C4-2B (cell line): ENCODE measurements at regions not wholly inside any gene's neighbourhood (a gene's known extent, or its start where the extent isn't known, plus 50 kb on each side); places are given as distances from the start of the nearest gene placed in this dataset.

Experiments
- H3K27ac ChIP-seq: fragments of 450-650 bp; 2 replicates; pipeline ENCODE4 v1.5.1; 2017
- ZFX ChIP-seq: fragments of 450-650 bp; IDR thresholded peaks from 2 replicates; pipeline ENCODE4 v1.6.1; 2017
- TF ChIP-seq, protein P1 (sequence below): fragments of 450-650 bp; conservative IDR thresholded peaks from 2 replicates; pipeline ENCODE4 v1.5.1; 2017; ENCODE audit warnings: mild to moderate bottlenecking

- TF ChIP-seq, protein P1, sequence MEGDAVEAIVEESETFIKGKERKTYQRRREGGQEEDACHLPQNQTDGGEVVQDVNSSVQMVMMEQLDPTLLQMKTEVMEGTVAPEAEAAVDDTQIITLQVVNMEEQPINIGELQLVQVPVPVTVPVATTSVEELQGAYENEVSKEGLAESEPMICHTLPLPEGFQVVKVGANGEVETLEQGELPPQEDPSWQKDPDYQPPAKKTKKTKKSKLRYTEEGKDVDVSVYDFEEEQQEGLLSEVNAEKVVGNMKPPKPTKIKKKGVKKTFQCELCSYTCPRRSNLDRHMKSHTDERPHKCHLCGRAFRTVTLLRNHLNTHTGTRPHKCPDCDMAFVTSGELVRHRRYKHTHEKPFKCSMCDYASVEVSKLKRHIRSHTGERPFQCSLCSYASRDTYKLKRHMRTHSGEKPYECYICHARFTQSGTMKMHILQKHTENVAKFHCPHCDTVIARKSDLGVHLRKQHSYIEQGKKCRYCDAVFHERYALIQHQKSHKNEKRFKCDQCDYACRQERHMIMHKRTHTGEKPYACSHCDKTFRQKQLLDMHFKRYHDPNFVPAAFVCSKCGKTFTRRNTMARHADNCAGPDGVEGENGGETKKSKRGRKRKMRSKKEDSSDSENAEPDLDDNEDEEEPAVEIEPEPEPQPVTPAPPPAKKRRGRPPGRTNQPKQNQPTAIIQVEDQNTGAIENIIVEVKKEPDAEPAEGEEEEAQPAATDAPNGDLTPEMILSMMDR, result no peak
- TF ChIP-seq ZFX, result no peak
- no peak overlapping the region for H3K27ac ChIP-seq
Measured at GRCh38 chr18:41504316-41504715, 450.7 kb upstream of the PIK3C3 start.

DNA sequence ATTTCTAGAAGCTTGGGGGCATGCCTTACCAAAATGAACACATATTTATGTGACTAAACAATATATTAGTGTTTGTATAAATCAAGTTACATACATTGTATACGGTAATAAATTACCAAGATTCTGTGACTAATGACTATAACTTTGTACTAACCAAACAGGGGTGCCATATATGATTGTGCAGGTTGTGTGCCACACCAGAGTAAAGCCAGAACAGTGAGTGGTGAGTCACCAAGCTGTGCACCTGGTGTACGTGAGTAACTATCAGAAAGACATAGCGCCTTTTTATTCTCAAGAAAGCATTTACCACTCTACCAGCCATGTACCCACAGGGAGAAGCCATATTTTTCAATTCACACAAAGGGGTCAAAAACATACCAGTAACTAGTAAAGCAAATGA is 453.2 kb upstream of the PIK3C3 start:
- no peak overlapping the region for H3K27ac ChIP-seq
- TF ChIP-seq, protein P1, result no peak
- TF ChIP-seq ZFX, result no peak

- TF ChIP-seq, protein P1, result no peak
- no peak for TF ChIP-seq ZFX
- H3K27ac ChIP-seq, result no peak overlapping the region
Measured at GRCh38 chr18:41499345-41499744, 455.7 kb upstream of the PIK3C3 start.

DNA sequence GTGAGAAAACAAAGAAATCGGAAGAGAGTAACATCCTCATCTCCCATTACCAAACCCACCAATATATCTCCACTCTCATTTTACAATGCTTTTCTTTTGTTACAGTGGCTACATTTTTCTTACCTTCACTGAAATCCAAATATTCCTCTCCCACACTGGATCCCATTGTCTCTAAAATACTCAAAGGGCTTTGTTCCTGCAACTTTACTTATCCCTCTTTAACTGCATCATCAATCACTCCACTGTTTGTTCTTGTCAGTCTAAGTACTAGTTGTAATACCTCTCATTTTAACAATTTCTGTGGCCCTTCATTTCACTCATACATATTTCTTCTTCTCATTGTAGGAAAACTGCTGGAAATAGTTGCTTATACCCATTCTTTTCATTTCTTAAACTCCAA is 464.2 kb upstream of the PIK3C3 start:
- no peak for TF ChIP-seq ZFX
- TF ChIP-seq, protein P1, result no peak
- no peak overlapping the region for H3K27ac ChIP-seq

- TF ChIP-seq, protein P1, result no peak
- no peak for TF ChIP-seq ZFX
- no peak overlapping the region for H3K27ac ChIP-seq
Measured at GRCh38 chr18:41486575-41486974, 468.5 kb upstream of the PIK3C3 start.

DNA sequence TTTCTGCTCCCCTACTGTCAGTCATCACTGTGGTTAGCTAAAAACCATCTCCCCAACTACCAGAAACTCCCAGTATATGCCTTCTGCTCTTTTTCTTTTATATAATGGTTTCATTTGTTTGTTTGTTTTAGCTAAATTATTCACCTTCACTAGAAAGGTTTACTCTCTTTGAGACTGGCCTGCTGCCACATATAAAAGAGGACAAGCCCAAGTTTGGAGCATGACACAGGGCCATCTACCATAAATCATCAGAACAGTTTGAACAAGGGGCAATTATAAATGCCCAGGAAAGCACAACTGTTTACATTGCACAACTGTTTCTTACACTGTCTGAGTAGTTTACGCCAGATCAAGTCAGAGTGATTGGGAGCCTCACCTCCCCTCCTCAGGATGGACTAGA is 471.0 kb upstream of the PIK3C3 start:
- TF ChIP-seq, protein P1, result no peak
- TF ChIP-seq ZFX, result no peak
- H3K27ac ChIP-seq, result no peak overlapping the region

- no peak for TF ChIP-seq ZFX
- H3K27ac ChIP-seq, result no peak overlapping the region
Measured at GRCh38 chr18:41482501-41482900, 472.5 kb upstream of the PIK3C3 start.

- TF ChIP-seq, protein P1, result no peak
- TF ChIP-seq ZFX, result no peak
- H3K27ac ChIP-seq, result no peak overlapping the region
Measured at GRCh38 chr18:41466436-41467160, 488.4 kb upstream of the PIK3C3 start.
